NT2/D1 (cell line): ENCODE measurements at regions not wholly inside any gene's neighbourhood (a gene's known extent, or its start where the extent isn't known, plus 50 kb on each side); places are given as distances from the start of the nearest gene placed in this dataset.

Experiments used
- DNase-seq: peaks from one replicate; pipeline ENCODE4 v3.0.0-alpha.2; 2011; ENCODE audit warnings: low read depth, low spot score
- H3K27me3 ChIP-seq: 2 replicates; pipeline ENCODE4 v1.6.0; 2011; ENCODE audit warnings: mild to moderate bottlenecking; ENCODE audit not compliant: insufficient read length, insufficient read depth
- H3K36me3 ChIP-seq: 2 replicates; pipeline ENCODE4 v1.6.1; 2011; ENCODE audit warnings: mild to moderate bottlenecking, low read length, mixed read lengths; ENCODE audit not compliant: insufficient read depth, insufficient read length
- H3K4me1 ChIP-seq: 2 replicates; pipeline ENCODE4 v1.5.1; 2011; ENCODE audit not compliant: insufficient read depth, insufficient read length
- H3K4me3 ChIP-seq: 2 replicates; pipeline ENCODE4 v1.5.1; 2011; ENCODE audit warnings: low read depth; ENCODE audit not compliant: insufficient read length
- H3K9ac ChIP-seq: 2 replicates; pipeline ENCODE4 v1.6.0; 2011; ENCODE audit warnings: low read depth; ENCODE audit not compliant: insufficient read length
- H3K9me3 ChIP-seq: 2 replicates; pipeline ENCODE4 v1.5.1; 2011; ENCODE audit warnings: mild to moderate bottlenecking, low read length; ENCODE audit not compliant: insufficient read depth
- SUZ12 ChIP-seq: IDR thresholded peaks from 2 replicates; pipeline ENCODE4 v1.6.1; 2011; ENCODE audit not compliant: insufficient read length, insufficient read depth; ENCODE audit errors: extremely low read depth
- YY1 ChIP-seq: IDR thresholded peaks from 2 replicates; pipeline ENCODE4 v1.6.1; 2011; ENCODE audit not compliant: insufficient read length, insufficient read depth
- ZNF274 ChIP-seq: IDR thresholded peaks from 2 replicates; pipeline ENCODE4 v1.6.1; 2011; ENCODE audit warnings: mild to moderate bottlenecking, low read depth, low read length

DNA sequence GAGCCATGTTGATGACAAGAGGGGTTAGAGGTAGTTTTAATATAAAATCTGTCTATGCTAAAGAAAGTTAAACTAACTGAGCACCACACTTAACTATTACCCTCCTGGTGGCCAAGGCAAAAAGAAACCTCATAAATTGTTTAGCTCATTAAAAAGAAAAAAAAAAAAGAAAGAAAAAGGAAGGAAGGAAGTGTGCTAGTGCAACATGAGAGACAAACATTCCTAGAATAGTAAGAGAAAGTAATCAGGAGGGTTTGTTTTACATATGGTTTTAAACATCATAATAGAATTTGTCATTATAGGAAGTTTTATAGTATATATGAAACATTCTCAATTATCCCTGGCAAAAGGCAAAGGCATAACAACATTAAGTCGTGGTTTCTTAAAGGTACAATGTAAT lies 152.3 kb downstream of the SNX18 start:
- Histone ChIP-seq H3K27me3 (no peaks in the 10 kb centered on the region), H3K36me3 (no peaks in the 10 kb centered on the region), H3K4me1 (no peaks in the 10 kb centered on the region), H3K4me3 (no peak overlapping the region), H3K9ac (no peak overlapping the region), H3K9me3 (peaks cover 8% of the 10 kb centered on the region; the same call in 1 of the 2 replicates)
- TF ChIP-seq ZNF274 (no peak), SUZ12 (no peak), YY1 (no peak)
- DNase-seq, result no peak

DNA sequence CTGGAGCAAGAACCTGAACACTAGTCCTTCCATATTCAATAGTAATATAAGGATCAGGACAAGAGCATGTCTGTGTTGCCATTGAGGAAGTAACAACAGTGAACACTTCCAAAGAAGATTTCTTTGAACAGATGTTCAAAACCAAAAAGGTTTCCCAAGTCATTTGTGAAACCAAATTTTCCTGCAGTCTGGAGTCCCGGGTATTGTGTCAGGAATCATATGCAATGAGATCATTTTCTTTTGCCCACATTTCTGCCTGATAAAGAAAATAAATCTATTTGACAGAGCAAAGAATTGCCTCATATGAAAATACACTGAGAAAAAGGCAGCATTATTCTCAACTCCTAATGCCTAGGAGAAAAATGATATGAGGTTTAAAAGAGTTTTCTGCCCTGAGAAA lies 151.7 kb downstream of the SNX18 start:
- Histone ChIP-seq H3K36me3 (no peaks in the 10 kb centered on the region), H3K27me3 (no peaks in the 10 kb centered on the region), H3K9ac (no peak overlapping the region), H3K9me3 (peaks cover 8% of the 10 kb centered on the region; the same call in 1 of the 2 replicates), H3K4me1 (no peaks in the 10 kb centered on the region), H3K4me3 (no peak overlapping the region)
- no peak for DNase-seq
- TF ChIP-seq SUZ12, result no peak

DNA sequence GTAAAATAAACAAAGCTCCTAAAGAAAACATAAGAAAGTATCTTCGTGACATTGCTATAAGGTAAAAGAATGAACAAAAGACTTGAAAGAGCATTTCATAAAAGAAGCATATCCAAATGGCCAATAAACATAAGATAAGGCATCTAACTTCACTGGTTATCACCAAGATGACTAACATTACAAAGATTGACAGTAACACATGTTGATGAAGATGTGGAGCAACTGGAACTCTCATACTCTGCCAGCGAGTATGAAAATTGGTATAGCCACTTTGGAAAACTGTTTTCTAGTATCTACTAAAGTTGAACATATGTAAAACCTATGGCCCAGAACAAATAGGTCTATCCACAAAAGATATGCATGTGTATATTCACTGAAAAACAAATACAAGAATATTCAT lies 150.5 kb downstream of the SNX18 start:
- H3K4me1 ChIP-seq, result no peaks in the 10 kb centered on the region
- no peak overlapping the region for H3K9ac ChIP-seq
- no peak for DNase-seq
- H3K4me3 ChIP-seq, result no peak overlapping the region
- peaks cover 8% of the 10 kb centered on the region; the same call in 1 of the 2 replicates for H3K9me3 ChIP-seq
- TF ChIP-seq ZNF274 (no peak), YY1 (no peak), SUZ12 (no peak)
- no peaks in the 10 kb centered on the region for H3K27me3 ChIP-seq
- no peaks in the 10 kb centered on the region for H3K36me3 ChIP-seq

DNA sequence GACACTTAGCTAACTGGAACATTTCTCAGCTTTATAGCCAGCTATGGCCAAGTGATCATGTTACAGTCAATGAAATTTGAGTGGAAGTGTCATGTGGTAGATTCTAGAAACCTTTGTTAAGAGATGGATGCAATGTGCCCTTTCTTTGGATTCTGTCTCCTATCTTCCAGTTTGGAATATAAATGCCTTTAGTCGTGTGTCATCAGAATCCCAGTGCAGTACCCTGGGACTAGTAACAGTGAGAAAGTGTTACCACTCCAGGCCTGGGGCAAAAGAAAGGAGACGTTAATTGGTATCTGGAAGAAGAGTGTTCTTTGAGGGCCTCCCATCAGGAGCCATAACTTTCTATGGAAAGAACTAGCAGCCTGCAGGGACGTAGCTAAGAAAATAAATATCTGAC lies 149.6 kb downstream of the SNX18 start:
- Histone ChIP-seq H3K9ac (no peak overlapping the region), H3K9me3 (no peaks in the 10 kb centered on the region), H3K4me3 (no peak overlapping the region), H3K27me3 (no peaks in the 10 kb centered on the region), H3K4me1 (no peaks in the 10 kb centered on the region), H3K36me3 (no peaks in the 10 kb centered on the region)
- no peak for DNase-seq
- TF ChIP-seq ZNF274 (no peak), YY1 (no peak), SUZ12 (no peak)

DNA sequence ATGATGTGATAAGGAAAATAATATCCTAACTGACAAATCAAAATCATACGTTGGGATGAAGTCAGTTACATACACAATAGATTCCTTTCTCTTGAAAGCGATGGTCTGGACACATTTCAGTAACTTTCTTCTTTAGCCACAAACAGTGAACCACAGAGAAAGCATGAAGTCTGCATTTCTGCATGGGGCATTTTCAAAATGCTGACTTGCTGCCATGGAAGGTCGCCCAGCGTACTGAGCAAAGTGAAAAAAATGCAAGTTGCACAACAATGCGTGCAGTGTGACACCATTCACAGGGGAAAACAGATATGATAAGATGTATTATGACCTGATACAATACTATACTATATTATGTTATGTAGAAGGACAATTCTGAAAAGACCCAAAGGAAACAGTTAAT lies 146.3 kb downstream of the SNX18 start:
- Histone ChIP-seq H3K9me3 (no peaks in the 10 kb centered on the region), H3K4me3 (no peak overlapping the region), H3K4me1 (no peaks in the 10 kb centered on the region), H3K36me3 (no peaks in the 10 kb centered on the region), H3K27me3 (no peaks in the 10 kb centered on the region), H3K9ac (no peak overlapping the region)
- no peak for DNase-seq
- no peak for TF ChIP-seq YY1
- TF ChIP-seq ZNF274, result no peak
- no peak for TF ChIP-seq SUZ12

DNA sequence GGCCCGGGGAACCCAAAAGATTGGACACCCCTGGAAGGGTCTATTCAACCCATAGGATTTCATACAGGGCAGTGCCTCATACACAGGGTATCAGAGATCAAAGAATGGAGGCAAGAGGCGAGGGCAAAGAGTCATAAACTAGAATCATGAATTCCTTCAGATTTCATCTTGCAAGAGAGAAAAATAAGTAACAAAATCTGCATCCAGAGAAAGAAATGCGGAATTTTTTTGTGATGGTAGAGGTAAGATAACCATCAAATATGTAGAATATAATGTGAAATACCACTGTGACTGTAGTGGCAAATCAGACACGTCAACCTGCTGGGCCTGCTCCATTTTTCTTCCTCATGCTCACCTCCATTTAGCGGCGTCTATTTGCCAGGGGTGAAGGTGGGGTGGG lies 143.6 kb downstream of the SNX18 start:
- no peak for TF ChIP-seq YY1
- no peak for TF ChIP-seq SUZ12
- TF ChIP-seq ZNF274, result no peak
- Histone ChIP-seq H3K9ac (no peak overlapping the region), H3K9me3 (no peaks in the 10 kb centered on the region), H3K27me3 (no peaks in the 10 kb centered on the region), H3K4me1 (no peaks in the 10 kb centered on the region), H3K4me3 (no peak overlapping the region), H3K36me3 (no peaks in the 10 kb centered on the region)
- DNase-seq, result no peak

DNA sequence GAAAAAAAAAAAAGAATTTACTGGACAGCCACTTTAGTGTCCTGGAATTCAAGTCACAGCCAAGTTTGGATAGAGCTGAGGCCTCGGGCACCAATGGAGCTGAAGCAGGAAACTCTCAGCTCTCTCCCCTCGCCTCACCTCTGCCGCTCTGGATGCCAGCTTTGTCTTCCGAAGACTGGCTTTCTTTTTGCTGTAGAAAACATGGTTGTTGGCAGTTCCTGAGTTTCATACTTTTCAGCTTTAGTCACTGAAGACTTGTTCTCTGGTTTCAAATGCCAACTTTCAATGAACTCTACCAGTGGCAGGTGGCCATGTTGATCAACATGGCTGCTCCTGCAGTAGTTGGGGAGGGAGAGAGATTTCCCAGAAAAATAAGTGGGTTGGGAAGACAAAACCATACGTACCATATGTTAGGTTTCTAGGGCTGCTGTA lies 142.2 kb downstream of the SNX18 start:
- no peaks in the 10 kb centered on the region for H3K27me3 ChIP-seq
- no peaks in the 10 kb centered on the region for H3K36me3 ChIP-seq
- DNase-seq, result no peak
- H3K4me3 ChIP-seq, result no peak overlapping the region
- H3K9me3 ChIP-seq, result no peaks in the 10 kb centered on the region
- no peaks in the 10 kb centered on the region for H3K4me1 ChIP-seq
- TF ChIP-seq YY1 (no peak), SUZ12 (no peak), ZNF274 (no peak)
- no peak overlapping the region for H3K9ac ChIP-seq

DNA sequence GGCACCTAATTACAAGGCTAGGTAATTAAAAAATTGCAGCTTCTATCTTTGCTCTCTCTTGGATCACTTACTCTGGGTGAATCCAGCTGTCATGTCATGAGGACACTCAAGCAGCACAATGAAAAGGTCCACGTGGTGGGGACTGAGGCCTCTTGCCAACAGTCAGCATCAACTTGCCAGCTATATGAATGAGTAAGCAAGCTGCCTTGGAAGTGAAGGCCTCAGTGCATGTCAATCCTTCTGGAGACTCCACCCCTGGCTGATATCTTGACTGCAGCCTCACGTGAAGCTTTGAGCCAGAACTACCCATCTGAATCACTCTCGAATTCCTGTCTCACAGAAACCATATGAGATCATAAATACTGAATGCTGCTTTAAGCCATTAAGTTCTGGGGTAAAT lies 140.5 kb downstream of the SNX18 start:
- Histone ChIP-seq H3K9ac (no peak overlapping the region), H3K27me3 (no peaks in the 10 kb centered on the region), H3K4me1 (no peaks in the 10 kb centered on the region), H3K9me3 (no peaks in the 10 kb centered on the region), H3K4me3 (no peak overlapping the region), H3K36me3 (no peaks in the 10 kb centered on the region)
- no peak for TF ChIP-seq SUZ12
- no peak for TF ChIP-seq ZNF274
- TF ChIP-seq YY1, result no peak
- no peak for DNase-seq
